ENCODE measurements at regions not wholly inside any gene's neighbourhood (a gene's known extent, or its start where the extent isn't known, plus 50 kb on each side); places are given as distances from the start of the nearest gene placed in this dataset.

DNA sequence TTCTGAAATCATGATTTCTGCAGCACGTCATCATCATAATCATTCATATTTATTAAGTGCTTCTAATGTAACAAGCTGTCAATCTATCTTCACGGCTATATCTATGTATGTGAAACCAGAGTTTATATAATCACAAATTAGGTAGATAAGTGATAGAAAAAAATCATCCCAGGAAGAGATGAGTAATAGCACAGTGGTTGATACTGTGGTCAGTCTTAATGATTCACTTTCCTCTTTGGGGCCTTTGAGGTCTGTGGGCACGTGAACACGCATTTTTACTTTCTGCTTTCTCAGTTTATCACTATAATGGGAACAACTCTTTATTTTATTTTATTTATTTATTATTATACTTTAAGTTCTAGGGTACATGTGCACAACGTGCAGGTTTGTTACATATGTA lies 265.9 kb upstream of the NOVA1 start:
- TF ChIP-seq, protein P1, sequence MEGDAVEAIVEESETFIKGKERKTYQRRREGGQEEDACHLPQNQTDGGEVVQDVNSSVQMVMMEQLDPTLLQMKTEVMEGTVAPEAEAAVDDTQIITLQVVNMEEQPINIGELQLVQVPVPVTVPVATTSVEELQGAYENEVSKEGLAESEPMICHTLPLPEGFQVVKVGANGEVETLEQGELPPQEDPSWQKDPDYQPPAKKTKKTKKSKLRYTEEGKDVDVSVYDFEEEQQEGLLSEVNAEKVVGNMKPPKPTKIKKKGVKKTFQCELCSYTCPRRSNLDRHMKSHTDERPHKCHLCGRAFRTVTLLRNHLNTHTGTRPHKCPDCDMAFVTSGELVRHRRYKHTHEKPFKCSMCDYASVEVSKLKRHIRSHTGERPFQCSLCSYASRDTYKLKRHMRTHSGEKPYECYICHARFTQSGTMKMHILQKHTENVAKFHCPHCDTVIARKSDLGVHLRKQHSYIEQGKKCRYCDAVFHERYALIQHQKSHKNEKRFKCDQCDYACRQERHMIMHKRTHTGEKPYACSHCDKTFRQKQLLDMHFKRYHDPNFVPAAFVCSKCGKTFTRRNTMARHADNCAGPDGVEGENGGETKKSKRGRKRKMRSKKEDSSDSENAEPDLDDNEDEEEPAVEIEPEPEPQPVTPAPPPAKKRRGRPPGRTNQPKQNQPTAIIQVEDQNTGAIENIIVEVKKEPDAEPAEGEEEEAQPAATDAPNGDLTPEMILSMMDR (IDR thresholded peaks at IDR 0.05), result no peak
- TF ChIP-seq EP300 (IDR thresholded peaks at IDR 0.05), result no peak
- TF ChIP-seq POLR2A (IDR thresholded peaks at IDR 0.05), result no peak

Measured in gastroesophageal sphincter (tissue), 3 donors.